Skeletal muscle satellite cell (primary cell): ENCODE measurements at regions not wholly inside any gene's neighbourhood (a gene's known extent, or its start where the extent isn't known, plus 50 kb on each side); places are given as distances from the start of the nearest gene placed in this dataset.
"Not testable (repeated sequence)": the region's sequence is repeated elsewhere in the genome, so short reads cannot be mapped to it uniquely, and the experiment has no call there.

Experiments
- H3K27me3 ChIP-seq: 2 replicates; pipeline ENCODE4 v1.7.0; 2013; ENCODE audit warnings: low read length; ENCODE audit not compliant: control insufficient read depth, insufficient read depth
- H3K36me3 ChIP-seq: 2 replicates; pipeline ENCODE4 v1.7.0; 2013; ENCODE audit warnings: mild to moderate bottlenecking, control low read depth, low read length; ENCODE audit not compliant: insufficient read depth
- H3K4me1 ChIP-seq: 2 replicates; pipeline ENCODE4 v1.7.0; 2013; ENCODE audit warnings: low read length; ENCODE audit not compliant: control insufficient read depth, insufficient read depth
- H3K4me2 ChIP-seq: 2 replicates; pipeline ENCODE4 v1.7.0; 2013; ENCODE audit warnings: mild to moderate bottlenecking, low read length
- H3K4me3 ChIP-seq: 2 replicates; pipeline ENCODE4 v1.7.0; 2013; ENCODE audit warnings: low read length
- H3K9ac ChIP-seq: 2 replicates; pipeline ENCODE4 v1.7.0; 2013; ENCODE audit warnings: mild to moderate bottlenecking, low read depth, low read length, moderate library complexity
- H3K9me3 ChIP-seq: replicated peaks from 2 replicates; pipeline ENCODE4 v1.7.0; 2013; ENCODE audit warnings: mild to moderate bottlenecking, control low read depth, low read length

DNA sequence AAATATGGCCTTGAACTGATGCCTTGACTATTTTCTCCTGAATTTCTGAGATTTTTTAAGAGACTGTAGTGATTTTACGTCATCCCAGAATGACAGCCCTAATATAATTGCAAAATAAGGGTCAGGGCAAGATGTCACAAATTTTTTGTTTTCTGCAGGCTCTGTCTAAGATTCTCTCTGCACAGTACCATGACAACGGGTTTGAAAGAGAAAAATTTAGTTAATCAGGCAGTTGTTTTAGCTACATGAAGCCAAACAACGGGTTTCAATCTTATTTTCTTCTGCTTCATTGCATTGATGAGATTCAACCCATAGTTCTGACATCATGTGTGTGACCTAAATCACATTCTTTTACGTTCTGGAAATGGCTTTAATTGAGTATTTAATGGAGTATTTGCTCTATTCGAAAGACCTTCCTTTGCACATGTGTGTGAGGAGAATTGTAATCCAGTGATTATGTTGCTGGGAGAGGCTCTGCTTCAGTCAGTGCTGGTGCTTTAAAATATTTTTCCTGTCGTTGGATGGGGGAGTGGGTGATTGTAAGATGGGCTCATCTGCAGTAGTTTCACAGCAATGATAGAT is 118.0 kb upstream of the RHOBTB1 start:
- H3K4me3 ChIP-seq: no peak overlapping the region
- no peak overlapping the region for H3K4me2 ChIP-seq
- H3K4me1 ChIP-seq: no peaks in the 10 kb centered on the region
- H3K27me3 ChIP-seq: no peaks in the 10 kb centered on the region
- H3K36me3 ChIP-seq: no peaks in the 10 kb centered on the region
- H3K9ac ChIP-seq: no peak overlapping the region
- H3K9me3 ChIP-seq: no peaks in the 10 kb centered on the region

- Histone ChIP-seq H3K36me3 (no peaks in the 10 kb centered on the region), H3K9ac (no peak overlapping the region), H3K4me3 (no peak overlapping the region), H3K9me3 (no peaks in the 10 kb centered on the region), H3K4me1 (no peaks in the 10 kb centered on the region), H3K4me2 (no peak overlapping the region), H3K27me3 (no peaks in the 10 kb centered on the region)
These were observed 115.7 kb upstream of the RHOBTB1 start for GRCh38 chr10:61059636-61060035.

GRCh38 chr10:61052469-61053205 is 108.7 kb upstream of the RHOBTB1 start:
- H3K9ac ChIP-seq: no peak overlapping the region

DNA sequence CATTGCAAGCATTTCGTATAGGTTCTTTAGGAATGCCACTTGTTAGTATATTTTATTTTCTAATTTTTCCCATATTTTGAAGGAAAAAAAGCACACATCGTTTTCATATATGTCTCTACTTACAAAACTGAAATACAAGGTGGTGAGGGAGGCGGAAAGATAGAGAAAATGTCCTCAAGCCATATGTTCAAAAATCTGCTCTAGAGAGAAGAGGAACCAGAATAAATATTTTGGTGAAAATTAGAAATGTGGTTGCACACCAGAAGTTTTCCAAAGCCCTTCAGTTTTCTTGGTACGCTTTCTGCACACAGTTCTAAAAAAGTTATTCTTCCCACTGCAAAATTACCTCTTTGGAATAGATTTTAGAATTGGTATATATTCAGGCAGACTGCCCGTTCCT is 107.4 kb upstream of the RHOBTB1 start:
- no peak overlapping the region for H3K9ac ChIP-seq
- no peak overlapping the region for H3K4me2 ChIP-seq
- no peaks in the 10 kb centered on the region for H3K4me1 ChIP-seq
- peaks cover 19% of the 10 kb centered on the region for H3K27me3 ChIP-seq
- no peak overlapping the region for H3K4me3 ChIP-seq
- H3K36me3 ChIP-seq: no peaks in the 10 kb centered on the region
- no peaks in the 10 kb centered on the region for H3K9me3 ChIP-seq

More at GRCh38 chr10:61052469-61053205, 108.7 kb upstream of the RHOBTB1 start:
- Histone ChIP-seq H3K27me3 (peaks cover 10% of the 10 kb centered on the region), H3K36me3 (no peaks in the 10 kb centered on the region), H3K4me3 (no peak overlapping the region), H3K9me3 (no peaks in the 10 kb centered on the region), H3K4me1 (no peaks in the 10 kb centered on the region), H3K4me2 (no peak overlapping the region)

DNA sequence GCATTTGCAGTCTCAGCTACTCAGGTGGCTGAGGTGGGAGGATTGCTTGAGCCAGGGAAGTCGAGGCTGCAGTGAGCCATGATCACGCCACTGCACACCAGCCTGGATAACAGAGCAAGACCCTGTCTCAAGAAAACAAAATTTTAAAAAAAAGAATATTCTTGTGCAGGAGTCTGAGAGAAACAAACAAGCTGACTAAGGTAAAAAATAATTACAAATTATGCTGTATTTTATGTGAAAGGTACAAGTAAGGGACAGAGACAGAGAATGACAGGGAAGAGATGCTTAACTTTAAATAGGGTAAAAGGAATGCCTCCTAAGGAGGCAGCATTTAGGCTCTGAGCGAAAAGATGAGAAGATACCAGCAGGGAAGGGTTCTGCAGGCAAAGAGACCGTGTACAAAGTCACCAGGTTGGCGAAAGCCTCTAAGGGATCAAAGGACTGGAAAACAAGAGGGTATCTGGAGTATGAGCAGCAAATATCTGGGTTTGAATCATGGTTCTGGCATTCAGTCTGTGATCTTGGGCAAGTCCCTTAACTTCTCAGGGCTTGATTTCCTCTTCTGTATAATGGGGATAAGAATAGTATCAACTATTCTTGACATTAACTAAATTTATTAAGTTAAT is 106.2 kb upstream of the RHOBTB1 start:
- Histone ChIP-seq H3K4me1 (no peaks in the 10 kb centered on the region), H3K9ac (no peak overlapping the region), H3K27me3 (peaks cover 24% of the 10 kb centered on the region), H3K4me2 (no peak overlapping the region), H3K36me3 (no peaks in the 10 kb centered on the region), H3K4me3 (no peak overlapping the region), H3K9me3 (no peaks in the 10 kb centered on the region)

DNA sequence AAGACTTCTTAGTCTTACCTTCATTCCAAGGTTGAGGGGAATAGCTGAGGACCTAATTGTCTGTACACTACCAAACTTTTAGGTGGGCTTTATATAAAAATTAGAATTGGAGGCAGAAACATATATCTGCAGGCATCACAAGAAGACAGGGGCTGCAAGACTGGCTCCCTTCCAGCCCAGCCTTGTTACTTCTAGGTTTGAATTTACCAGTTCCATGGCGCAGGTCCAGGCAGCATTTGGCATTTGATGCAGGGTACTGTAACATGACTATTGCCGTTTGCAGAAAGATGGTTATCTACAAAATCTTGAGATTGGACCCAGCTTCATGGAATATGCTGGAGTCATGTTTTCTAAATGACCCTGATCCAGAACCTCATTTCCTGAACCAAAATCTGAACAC is 105.4 kb upstream of the RHOBTB1 start:
- no peaks in the 10 kb centered on the region for H3K36me3 ChIP-seq
- H3K4me1 ChIP-seq: no peaks in the 10 kb centered on the region
- no peaks in the 10 kb centered on the region for H3K9me3 ChIP-seq
- peaks cover 24% of the 10 kb centered on the region for H3K27me3 ChIP-seq
- no peak overlapping the region for H3K4me3 ChIP-seq
- H3K4me2 ChIP-seq: no peak overlapping the region
- H3K9ac ChIP-seq: no peak overlapping the region

DNA sequence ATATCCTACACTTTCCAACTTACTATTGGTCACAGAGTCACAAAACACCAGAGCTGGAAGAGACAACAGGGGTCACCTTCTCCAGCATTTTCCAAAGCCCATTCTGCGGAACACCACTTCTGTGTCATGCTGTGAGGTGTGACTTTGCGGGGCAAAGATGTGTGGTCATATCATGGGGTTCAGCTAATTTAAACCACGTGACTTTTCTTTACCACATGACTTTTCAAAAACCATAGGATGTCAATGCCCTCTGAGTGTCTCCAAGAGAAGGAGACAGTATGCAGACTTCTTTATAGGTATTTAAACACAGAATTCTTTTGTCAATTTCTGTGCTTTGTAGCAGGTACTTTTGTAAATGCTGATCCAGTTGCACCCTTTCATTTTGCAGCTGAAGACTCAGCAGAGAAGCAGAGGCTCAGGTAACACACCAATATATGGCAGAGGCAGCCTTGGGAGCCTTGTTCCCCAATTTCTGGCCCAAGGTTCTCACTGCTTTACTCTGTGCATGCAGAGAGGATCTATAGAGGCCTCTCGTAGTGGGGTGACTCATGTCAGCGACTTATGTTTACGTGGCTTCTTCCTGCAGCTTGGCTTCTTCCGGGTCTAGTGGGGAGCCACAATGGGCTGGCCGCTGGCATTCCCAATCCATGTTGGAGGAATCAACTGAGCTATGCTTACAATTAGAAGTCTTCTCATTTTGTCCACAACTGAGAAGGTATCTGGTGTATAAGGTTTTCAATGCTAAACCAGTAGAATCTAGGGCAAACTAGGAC is 104.0 kb upstream of the RHOBTB1 start:
- H3K4me2 ChIP-seq: no peak overlapping the region
- no peaks in the 10 kb centered on the region for H3K4me1 ChIP-seq

DNA sequence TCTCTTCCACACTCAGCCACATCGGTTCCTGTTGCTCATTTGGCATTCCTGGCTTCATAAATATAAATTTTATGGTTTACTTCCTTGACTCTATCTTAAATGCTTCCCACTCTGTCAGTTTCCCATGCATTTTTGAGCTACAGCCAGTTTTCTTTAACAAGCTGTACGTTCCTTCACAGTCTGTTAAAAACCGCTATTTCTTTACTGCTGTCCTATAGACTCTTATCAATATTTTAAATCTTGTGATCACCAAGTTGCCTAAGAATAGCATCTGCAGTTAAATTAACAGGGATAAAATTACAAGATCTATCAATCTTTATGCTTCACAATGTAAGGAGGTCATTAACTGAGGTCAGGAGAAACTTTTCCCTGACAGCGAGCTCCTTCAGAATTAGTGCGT is 103.1 kb upstream of the RHOBTB1 start:
- Histone ChIP-seq H3K9me3 (no peaks in the 10 kb centered on the region), H3K27me3 (peaks cover 24% of the 10 kb centered on the region), H3K9ac (no peak overlapping the region), H3K4me2 (no peak overlapping the region), H3K36me3 (no peaks in the 10 kb centered on the region), H3K4me1 (no peaks in the 10 kb centered on the region), H3K4me3 (no peak overlapping the region)

More for the DNA sequence above, 104.0 kb upstream of the RHOBTB1 start:
- H3K9ac ChIP-seq: no peak overlapping the region
- no peaks in the 10 kb centered on the region for H3K9me3 ChIP-seq
- H3K36me3 ChIP-seq: no peaks in the 10 kb centered on the region
- no peak overlapping the region for H3K4me3 ChIP-seq
- peaks cover 24% of the 10 kb centered on the region for H3K27me3 ChIP-seq

GRCh38 chr10:61045480-61045879 is 101.5 kb upstream of the RHOBTB1 start:
- peaks cover 28% of the 10 kb centered on the region for H3K27me3 ChIP-seq
- H3K4me3 ChIP-seq, H3K36me3 ChIP-seq, H3K9ac ChIP-seq, H3K9me3 ChIP-seq, H3K4me2 ChIP-seq, H3K4me1 ChIP-seq: not testable (repeated sequence)

GRCh38 chr10:61042533-61042932 is 98.5 kb upstream of the RHOBTB1 start:
- H3K36me3 ChIP-seq: no peaks in the 10 kb centered on the region
- H3K27me3 ChIP-seq: peaks cover 17% of the 10 kb centered on the region
- H3K4me3 ChIP-seq: no peak overlapping the region
- no peaks in the 10 kb centered on the region for H3K9me3 ChIP-seq
- no peak overlapping the region for H3K9ac ChIP-seq
- no peaks in the 10 kb centered on the region for H3K4me1 ChIP-seq
- no peak overlapping the region for H3K4me2 ChIP-seq

- H3K27me3 ChIP-seq: peaks cover 4% of the 10 kb centered on the region
- no peak overlapping the region for H3K4me2 ChIP-seq
- H3K4me1 ChIP-seq: no peaks in the 10 kb centered on the region
- H3K9ac ChIP-seq: no peak overlapping the region
- no peaks in the 10 kb centered on the region for H3K36me3 ChIP-seq
- H3K9me3 ChIP-seq: no peaks in the 10 kb centered on the region
- no peak overlapping the region for H3K4me3 ChIP-seq
These were observed 96.5 kb upstream of the RHOBTB1 start for GRCh38 chr10:61040399-61041016.
